Suprapubic skin (tissue), 3 donors: ENCODE measurements at regions not wholly inside any gene's neighbourhood (a gene's known extent, or its start where the extent isn't known, plus 50 kb on each side); places are given as distances from the start of the nearest gene placed in this dataset.

Experiments used
- POLR2A ChIP-seq, 2 donors: fragments of 450-650 bp; IDR thresholded peaks; one replicate each; pipeline ENCODE4 v1.6.1; 2017; ENCODE audit warnings: antibody characterized with exemption in 2 of 2, mild to moderate bottlenecking in 2 of 2, moderate library complexity in 2 of 2
- TF ChIP-seq, protein P1 (sequence below), 2 donors: fragments of 200-600 bp in 1 of 2; fragments of 450-650 bp in 1 of 2; sonication (generic) in 1 of 2; IDR thresholded peaks; one replicate each; pipeline ENCODE4 v1.5.1; 2016 to 2019; ENCODE audit warnings: antibody characterized with exemption in 2 of 2, mild to moderate bottlenecking in 1 of 2, moderate library complexity in 1 of 2

DNA sequence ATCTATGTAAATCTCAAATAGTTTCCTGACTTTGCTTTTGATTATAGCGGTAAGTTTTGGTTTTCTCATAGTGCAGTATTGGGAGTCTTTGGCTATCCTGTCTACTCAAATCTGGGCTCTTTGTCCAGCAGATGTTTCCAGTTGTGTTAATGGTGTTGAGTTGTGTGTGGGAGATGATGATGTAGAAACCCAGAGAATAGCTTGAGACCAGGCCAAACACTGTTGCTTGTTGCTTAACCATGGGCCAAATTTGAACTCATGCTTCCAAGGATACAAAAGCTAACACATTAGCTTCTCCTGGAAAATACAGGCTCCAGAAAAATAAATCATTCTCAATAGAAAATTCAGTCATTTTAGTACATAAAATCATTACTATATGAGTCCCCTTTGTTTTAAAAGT is 82.6 kb upstream of the GYPA start:
- TF ChIP-seq POLR2A (IDR thresholded peaks at IDR 0.05) = no peak
- TF ChIP-seq, protein P1, sequence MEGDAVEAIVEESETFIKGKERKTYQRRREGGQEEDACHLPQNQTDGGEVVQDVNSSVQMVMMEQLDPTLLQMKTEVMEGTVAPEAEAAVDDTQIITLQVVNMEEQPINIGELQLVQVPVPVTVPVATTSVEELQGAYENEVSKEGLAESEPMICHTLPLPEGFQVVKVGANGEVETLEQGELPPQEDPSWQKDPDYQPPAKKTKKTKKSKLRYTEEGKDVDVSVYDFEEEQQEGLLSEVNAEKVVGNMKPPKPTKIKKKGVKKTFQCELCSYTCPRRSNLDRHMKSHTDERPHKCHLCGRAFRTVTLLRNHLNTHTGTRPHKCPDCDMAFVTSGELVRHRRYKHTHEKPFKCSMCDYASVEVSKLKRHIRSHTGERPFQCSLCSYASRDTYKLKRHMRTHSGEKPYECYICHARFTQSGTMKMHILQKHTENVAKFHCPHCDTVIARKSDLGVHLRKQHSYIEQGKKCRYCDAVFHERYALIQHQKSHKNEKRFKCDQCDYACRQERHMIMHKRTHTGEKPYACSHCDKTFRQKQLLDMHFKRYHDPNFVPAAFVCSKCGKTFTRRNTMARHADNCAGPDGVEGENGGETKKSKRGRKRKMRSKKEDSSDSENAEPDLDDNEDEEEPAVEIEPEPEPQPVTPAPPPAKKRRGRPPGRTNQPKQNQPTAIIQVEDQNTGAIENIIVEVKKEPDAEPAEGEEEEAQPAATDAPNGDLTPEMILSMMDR (IDR thresholded peaks at IDR 0.05) = no peak
